HCT116 (cell line): ENCODE measurements at regions not wholly inside any gene's neighbourhood (a gene's known extent, or its start where the extent isn't known, plus 50 kb on each side); places are given as distances from the start of the nearest gene placed in this dataset.

Experiments used
- ATAC-seq: fragments of 200-7000 bp; cut with Tn5 transposase; 2 replicates; pipeline ENCODE4 v1.9.1; 2020; ENCODE audit warnings: mild to moderate bottlenecking, moderate library complexity
- BruUV-seq: library from RNA; stranded (reverse); fragments of 400-500 nt; replicated peaks from 2 replicates; lab custom pipeline; 2021; lab: Mats Ljungman, UMichigan
- CTCF ChIA-PET: fragments of 300-600 bp; sonication (Branson Sonifier 250); formaldehyde crosslinking; loops from one replicate; lab custom pipeline; 2021; ENCODE audit warnings: antibody characterized with exemption; lab: Charles Lee
- POLR2A ChIA-PET: fragments of 300-600, 350-600 bp; sonication (Branson Sonifier 250); formaldehyde crosslinking; loops from one replicate; lab custom pipeline; 2021; ENCODE audit warnings: antibody characterized with exemption; lab: Charles Lee
- RAD21 ChIA-PET, 2 experiments: fragments of 300-600 bp; sonication (Branson Sonifier 250); formaldehyde crosslinking; loops; one replicate each; lab custom pipeline; 2023; ENCODE audit warnings: low total read pairs in 2 of 2; ENCODE audit not compliant: uncharacterized antibody in 2 of 2, unreplicated experiment in 2 of 2, low non-redundant PET in 1 of 2; lab: Charles Lee
- DNase-seq: peaks from one replicate; pipeline ENCODE4 v3.0.0-alpha.2; 2010; ENCODE audit warnings: low read depth, low spot score
- H2AFZ ChIP-seq: fragments of 200-600 bp; shearing (Covaris generic), sonication (generic); 2 replicates; pipeline ENCODE4 v1.6.1; 2017; ENCODE audit warnings: low read depth, mixed run types, mixed read lengths, antibody characterized with exemption, low read length; ENCODE audit not compliant: poor library complexity, severe bottlenecking
- H3K27ac ChIP-seq: 2 replicates; pipeline ENCODE4 v1.5.1; 2012; ENCODE audit warnings: low read depth, low read length
- H3K27me3 ChIP-seq: fragments of 200-600 bp; sonication (generic); 2 replicates; pipeline ENCODE4 v1.6.1; 2016; ENCODE audit warnings: mixed run types, low read length, mixed read lengths; ENCODE audit not compliant: insufficient read depth
- H3K36me3 ChIP-seq, 2 experiments: fragments of 200-500 bp in 1 of 2; fragments of 200-600 bp in 1 of 2; sonication (Bioruptor generic) in 1 of 2; sonication (generic) in 1 of 2; 2 replicates each; pipeline versions ENCODE4 v1.5.1 to v1.6.1; 2014 to 2016; ENCODE audit warnings: low read length in 2 of 2, inconsistent platforms in 1 of 2, mixed read lengths in 1 of 2, mixed run types in 1 of 2; ENCODE audit not compliant: insufficient read depth in 2 of 2, control insufficient read depth in 1 of 2
- H3K4me1 ChIP-seq, 2 experiments: fragments of 200-600 bp in 1 of 2; sonication (generic) in 1 of 2; 2 replicates each; pipeline versions ENCODE4 v1.5.1 to v1.6.1; 2012 to 2017; ENCODE audit warnings: low read length in 2 of 2, inconsistent platforms in 1 of 2, mild to moderate bottlenecking in 1 of 2, mixed read lengths in 1 of 2, mixed run types in 1 of 2, moderate library complexity in 1 of 2; ENCODE audit not compliant: insufficient read depth in 2 of 2, control insufficient read depth in 1 of 2
- H3K4me2 ChIP-seq: fragments of 200-600 bp; sonication (generic); 2 replicates; pipeline ENCODE4 v1.6.1; 2017; ENCODE audit warnings: mixed run types, low read length, mixed read lengths
- H3K4me3 ChIP-seq, 2 experiments: fragments of 200-600 bp in 1 of 2; sonication (generic) in 1 of 2; replicated peaks in 1 of 2; 2 replicates each; pipeline ENCODE4 v1.5.1; 2011 to 2016; ENCODE audit warnings: low read length in 2 of 2, control low read depth in 1 of 2, low read depth in 1 of 2, mild to moderate bottlenecking in 1 of 2, mixed read lengths in 1 of 2, mixed run types in 1 of 2
- H3K79me2 ChIP-seq: fragments of 200-600 bp; sonication (generic); 2 replicates; pipeline ENCODE4 v1.6.1; 2017; ENCODE audit warnings: mild to moderate bottlenecking, mixed run types, low read length, moderate library complexity, mixed read lengths; ENCODE audit not compliant: insufficient read depth
- H3K9ac ChIP-seq: fragments of 200-600 bp; sonication (generic); 2 replicates; pipeline ENCODE4 v1.6.1; 2016; ENCODE audit warnings: low read length, mixed read lengths
- H3K9me2 ChIP-seq: fragments of 200-600 bp; sonication (generic), shearing (Covaris generic); 2 replicates; pipeline ENCODE4 v1.6.1; 2017; ENCODE audit warnings: mixed run types, mild to moderate bottlenecking, moderate library complexity; ENCODE audit not compliant: insufficient read depth
- H3K9me3 ChIP-seq, 2 experiments: fragments of 200-500 bp in 1 of 2; fragments of 200-600 bp in 1 of 2; sonication (Bioruptor generic) in 1 of 2; sonication (generic) in 1 of 2; 2 replicates each; pipeline ENCODE4 v1.6.1; 2014 to 2017; ENCODE audit warnings: low read length in 2 of 2, mixed read lengths in 2 of 2, inconsistent platforms in 1 of 2, low read depth in 1 of 2, mild to moderate bottlenecking in 1 of 2, mixed run types in 1 of 2, moderate library complexity in 1 of 2; ENCODE audit not compliant: control insufficient read depth in 1 of 2, insufficient read depth in 1 of 2
- H4K20me1 ChIP-seq: fragments of 200-600 bp; sonication (generic), shearing (Covaris generic); 2 replicates; pipeline ENCODE4 v1.6.1; 2017; ENCODE audit warnings: mixed run types, mild to moderate bottlenecking, moderate library complexity; ENCODE audit not compliant: insufficient read depth
- ATF3 ChIP-seq: IDR thresholded peaks from 2 replicates; pipeline ENCODE4 v1.6.1; 2012
- CBX3 ChIP-seq: IDR thresholded peaks from 2 replicates; pipeline ENCODE4 v1.6.1; 2012; ENCODE audit warnings: low read depth
- EGR1 ChIP-seq: IDR thresholded peaks from 2 replicates; pipeline ENCODE4 v1.6.1; 2012; ENCODE audit warnings: low read depth
- EZH2 ChIP-seq: fragments of 200-600 bp; sonication (generic); IDR thresholded peaks from 2 replicates; pipeline ENCODE4 v1.6.1; 2017; ENCODE audit warnings: antibody characterized with exemption, mixed run types
- EZH2phosphoT487 ChIP-seq: fragments of 200-600 bp; IDR thresholded peaks from 2 replicates; pipeline ENCODE4 v1.6.1; 2018; ENCODE audit warnings: antibody characterized with exemption, borderline replicate concordance
- JUND ChIP-seq: IDR thresholded peaks from 2 replicates; pipeline ENCODE4 v1.6.1; 2012
- REST ChIP-seq: IDR thresholded peaks from 2 replicates; pipeline ENCODE4 v1.6.1; 2012; ENCODE audit warnings: low read depth
- SP1 ChIP-seq: IDR thresholded peaks from 2 replicates; pipeline ENCODE4 v1.6.1; 2012; ENCODE audit warnings: low read depth
- TCF7L2 ChIP-seq: IDR thresholded peaks from 2 replicates; pipeline ENCODE4 v1.7.0; 2011; ENCODE audit warnings: borderline replicate concordance, inconsistent platforms; ENCODE audit not compliant: insufficient read depth, insufficient read length; ENCODE audit errors: extremely low read depth
- YY1 ChIP-seq: IDR thresholded peaks from 2 replicates; pipeline ENCODE4 v1.6.1; 2011; ENCODE audit warnings: low read length, low read depth, moderate library complexity, mild to moderate bottlenecking; ENCODE audit not compliant: insufficient replicate concordance; ENCODE audit errors: extremely low read depth
- ZNF274 ChIP-seq: fragments of 200-500 bp; sonication (Bioruptor generic); IDR thresholded peaks from 2 replicates; pipeline ENCODE4 v1.6.1; 2014; ENCODE audit warnings: mild to moderate bottlenecking, low read depth, low read length, inconsistent platforms
- intact Hi-C: fragments of 100-400 bp; cut with micrococcal nuclease; formaldehyde crosslinking; loops from 2 replicates; pipeline ENCODE4 v1.10.0; 2022

DNA sequence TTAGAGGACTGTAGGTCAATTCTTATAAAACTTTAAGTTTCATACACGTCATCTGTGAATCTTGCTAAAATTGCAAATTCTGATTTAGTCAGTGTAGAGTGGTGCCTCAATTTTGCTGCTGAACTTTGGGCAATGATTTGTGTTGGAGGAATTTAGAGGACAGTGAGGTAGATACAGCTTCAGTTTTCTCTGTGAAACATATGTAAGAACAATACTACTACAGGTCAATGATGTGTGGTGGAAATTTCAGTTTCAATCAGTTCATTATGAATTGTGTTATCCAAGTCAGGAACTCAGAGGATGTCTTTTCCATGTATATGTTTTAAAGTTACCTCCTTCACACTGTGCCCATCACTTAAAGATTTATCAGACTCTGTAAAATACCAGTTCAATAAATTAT is 1597.8 kb upstream of the PCDH10 start:
- no peaks in the 10 kb centered on the region for H3K79me2 ChIP-seq
- no peak overlapping the region for H3K9ac ChIP-seq
- no peak for DNase-seq
- no peak for ATAC-seq
- H3K9me3 ChIP-seq: no peaks in the 10 kb centered on the region
- H3K27ac ChIP-seq: no peak overlapping the region
- H3K9me2 ChIP-seq: no peaks in the 10 kb centered on the region; the same call in 1 of the 2 replicates
- intact Hi-C loops: no loop called here
- no TSS peak for BruUV-seq
- no peaks in the 10 kb centered on the region for H3K36me3 ChIP-seq
- ChIA-PET RAD21 (no interaction called here), CTCF (no interaction called here), POLR2A (no interaction called here)
- H3K4me3 ChIP-seq: no peak overlapping the region
- H3K4me2 ChIP-seq: no peak overlapping the region
- no peaks in the 10 kb centered on the region for H3K4me1 ChIP-seq
- H2AFZ ChIP-seq: no peak overlapping the region
- TF ChIP-seq SP1: no peak
- no peak for TF ChIP-seq EZH2
- no peak for TF ChIP-seq YY1
- no peak for TF ChIP-seq ATF3
- no peak for TF ChIP-seq TCF7L2
- no peak for TF ChIP-seq CBX3
- no peak for TF ChIP-seq ZNF274
- TF ChIP-seq EZH2phosphoT487: no peak
- TF ChIP-seq REST: no peak
- no peak for TF ChIP-seq JUND
- no peak for TF ChIP-seq EGR1
- H3K27me3 ChIP-seq: no peaks in the 10 kb centered on the region
- H4K20me1 ChIP-seq: no peaks in the 10 kb centered on the region
